ENCODE measurements at regions not wholly inside any gene's neighbourhood (a gene's known extent, or its start where the extent isn't known, plus 50 kb on each side); places are given as distances from the start of the nearest gene placed in this dataset.

- Histone ChIP-seq H4K8ac (ENCODE audit: extremely low read depth, insufficient read depth, low read length) (no peak overlapping the region), H3K79me1 (ENCODE audit: low read depth, low read length) (no peaks in the 10 kb centered on the region), H3K4me2 (ENCODE audit: insufficient read depth in 1 of 2, low read depth in 2 of 2, low read length in 2 of 2) (no peak overlapping the region), H4K20me1 (replicated peaks in 1 of 2; ENCODE audit: control insufficient read depth in 1 of 2, insufficient read depth in 2 of 2, low read length in 2 of 2) (no peaks in the 10 kb centered on the region), H3K18ac (ENCODE audit: extremely low read depth, low read length) (peak overlapping the region; percentile 13), H3K56ac (replicated peaks; ENCODE audit: insufficient read length, low read depth, low read length) (no peak overlapping the region), H3K9ac (replicated peaks in 1 of 4; ENCODE audit: extremely low read depth in 1 of 4, low read depth in 3 of 4, low read length in 3 of 4) (peak overlapping the region in 1 of 4 experiments; percentile 10; a peak in 1 of 7 replicates), H3K4me1 (replicated peaks in 1 of 4; ENCODE audit: control insufficient read depth in 3 of 4, insufficient read depth in 4 of 4, low read length in 3 of 4) (peaks cover 0 to 3% (median 0%) of the 10 kb centered on the region in 4 experiments; a peak in 1 of 7 replicates), H3K4ac (replicated peaks; ENCODE audit: insufficient read length, low read depth, low read length) (no peak overlapping the region), H3K79me2 (ENCODE audit: control insufficient read depth in 1 of 2, insufficient read depth in 2 of 2, low read length in 2 of 2) (no peaks in the 10 kb centered on the region), H3K9me3 (ENCODE audit: insufficient read depth in 2 of 2, low read depth in 1 of 2, low read length in 1 of 2) (no peaks in the 10 kb centered on the region), H3K36me3 (ENCODE audit: control insufficient read depth in 2 of 4, insufficient read depth in 4 of 4, low read length in 3 of 4) (no peaks in the 10 kb centered on the region), H3K23ac (ENCODE audit: insufficient read length) (no peak overlapping the region), H3K14ac (ENCODE audit: insufficient read length) (no peak overlapping the region), H2BK120ac (replicated peaks; ENCODE audit: low read depth, low read length) (no peak overlapping the region), H3K27ac (ENCODE audit: low read depth, low read length) (no peak overlapping the region; the same call in 1 of the 2 replicates), H4K91ac (replicated peaks; ENCODE audit: insufficient read length, low read length) (no peak overlapping the region), H2AK5ac (ENCODE audit: low read depth, low read length) (no peak overlapping the region; the same call in 1 of the 2 replicates), H2BK20ac (ENCODE audit: low read length) (peak overlapping the region; percentile 55; the same call in 1 of the 2 replicates), H3K27me3 (replicated peaks in 1 of 4; ENCODE audit: control insufficient read depth in 3 of 4, extremely low read depth in 1 of 4, insufficient read depth in 3 of 4, low read length in 3 of 4) (0 out of 7 replicates have a peak, but pooled peaks cover 0 to 2% (median 0%) of the 10 kb centered on the region in 4 experiments), H3K23me2 (ENCODE audit: low read depth, low read length) (no peaks in the 10 kb centered on the region), H2AFZ (ENCODE audit: low read length) (peak overlapping the region; percentile 21; the same call in 1 of the 2 replicates), H3K4me3 (ENCODE audit: extremely low read depth in 1 of 4, insufficient read depth in 2 of 4, low read depth in 3 of 4, low read length in 4 of 4) (no peak overlapping the region), H2BK12ac (ENCODE audit: low read depth, low read length) (0 out of 2 replicates have a peak overlapping the region, but pooled peaks have one; percentile 27), H2BK5ac (ENCODE audit: low read depth, low read length) (peak overlapping the region; percentile 52; the same call in 1 of the 2 replicates), H2BK15ac (ENCODE audit: low read length) (0 out of 2 replicates have a peak overlapping the region, but pooled peaks have one; percentile 46), H4K5ac (ENCODE audit: insufficient read length, low read depth, low read length) (no peak overlapping the region)
- TF ChIP-seq MAFK (IDR thresholded peaks at IDR 0.05; ENCODE audit: low read depth, low read length) = no peak
- no peak for TF ChIP-seq EP300 (IDR thresholded peaks at IDR 0.05; ENCODE audit: borderline replicate concordance in 1 of 2, low read depth in 2 of 2, low read length in 2 of 2)
- no peak for TF ChIP-seq TEAD4 (IDR thresholded peaks at IDR 0.05; ENCODE audit: low read depth, low read length)
- no peak for TF ChIP-seq CBX8 (IDR thresholded peaks at IDR 0.05; ENCODE audit: borderline replicate concordance, low read depth, low read length)
- no peak for DNase-seq (ENCODE audit: low read depth in 1 of 2, low spot score in 2 of 2)
- ChIA-PET CTCF (ENCODE audit: partially characterized antibody) (no interaction called here), POLR2A (ENCODE audit: partially characterized antibody) (no interaction called here)
- 94% methylated on average over 10 of the region's 10 CpGs; no CpG with 5 or more reads in 1 of the 2 experiments for WGBS, 2 experiments (ENCODE audit: extremely low coverage in 1 of 2, insufficient coverage in 1 of 2, insufficient read length in 1 of 2, insufficient replicate concordance in 2 of 2, low coverage in 1 of 2, low lambda C conversion rate in 2 of 2, missing lambda C conversion rate in 1 of 2)
- FAIRE-seq = no peak
These were observed 49.7 kb upstream of the CD28 start for GRCh38 chr2:203656522-203657287.
